ENCODE measurements at regions not wholly inside any gene's neighbourhood (a gene's known extent, or its start where the extent isn't known, plus 50 kb on each side); places are given as distances from the start of the nearest gene placed in this dataset.
"Not testable (repeated sequence)": the region's sequence is repeated elsewhere in the genome, so short reads cannot be mapped to it uniquely, and the experiment has no call there.

- TF ChIP-seq CTCF (conservative IDR thresholded peaks at IDR 0.05); EZH2 (IDR thresholded peaks at IDR 0.05; ENCODE audit: low read depth): not testable (repeated sequence)
Observed at GRCh38 chr9:6099346-6099745, 83.9 kb upstream of the RANBP6 start.
